A549 (cell line): ENCODE measurements at regions not wholly inside any gene's neighbourhood (a gene's known extent, or its start where the extent isn't known, plus 50 kb on each side); places are given as distances from the start of the nearest gene placed in this dataset.

ENCODE experiments used
- ATAC-seq, 2 experiments: fragments of 200-7000 bp in 1 of 2; fragments of >200 bp in 1 of 2; cut with Nextera tagmentation in 1 of 2; cut with Tn5 transposase in 1 of 2; 3 replicates each; pipeline versions ENCODE4 v1.8.0 to v1.9.1; 2018 to 2020; ENCODE audit warnings: mild to moderate bottlenecking in 1 of 2, moderate library complexity in 1 of 2
- CTCF ChIA-PET: fragments of 300-600 bp; sonication (Branson Sonifier 250); formaldehyde crosslinking; extraction: SDS; loops from one replicate; lab custom pipeline; 2021; ENCODE audit warnings: antibody characterized with exemption, inconsistent platforms; lab: Yijun Ruan, JAX
- POLR2A ChIA-PET: fragments of 350-600 bp; formaldehyde crosslinking; extraction: SDS; loops from one replicate; lab custom pipeline; 2021; ENCODE audit warnings: antibody characterized with exemption, inconsistent platforms; lab: Yijun Ruan, JAX
- DNase-seq, 2 experiments: peaks; one replicate each; pipeline versions ENCODE4 v3.0.0 to v3.0.0-alpha.2; 2011 to 2016; ENCODE audit warnings: low read depth in 1 of 2, low spot score in 1 of 2
- FAIRE-seq: peaks from 2 replicates; lab custom pipeline; 2011; peaks lifted over from hg19 to GRCh38; lab: Jason Lieb, UNC
- H3K27ac ChIP-seq, 2 experiments: fragments of >200 bp; sonication (Bioruptor Twin); formaldehyde crosslinking; 3 replicates each; pipeline ENCODE4 v1.5.1; 2016 to 2017
- H3K4me1 ChIP-seq: fragments of >200 bp; sonication (Bioruptor Twin); formaldehyde crosslinking; 3 replicates; pipeline ENCODE4 v1.6.1; 2016
- H3K4me2 ChIP-seq: fragments of >200 bp; sonication (Bioruptor Twin); formaldehyde crosslinking; 3 replicates; pipeline ENCODE4 v1.6.1; 2016
- H3K4me3 ChIP-seq: fragments of >200 bp; sonication (Bioruptor Twin); formaldehyde crosslinking; 3 replicates; pipeline ENCODE4 v1.5.1; 2016
- H3K9me3 ChIP-seq: fragments of >200 bp; sonication (Bioruptor Twin); formaldehyde crosslinking; 3 replicates; pipeline ENCODE4 v1.6.1; 2016
- ATOH8 ChIP-seq: fragments of 250-450 bp; sonication (Bioruptor Pico); IDR thresholded peaks from 2 replicates; pipeline ENCODE4 v1.5.0; 2020; ENCODE audit warnings: low read depth, mild to moderate bottlenecking, moderate library complexity
- BCL3 ChIP-seq: fragments of >200 bp; sonication (Bioruptor Twin); formaldehyde crosslinking; IDR thresholded peaks from 3 replicates; pipeline ENCODE4 v1.6.1; 2016
- BHLHE40 ChIP-seq: IDR thresholded peaks from 2 replicates; pipeline ENCODE4 v1.6.1; 2012; ENCODE audit warnings: low read depth, low read length, inconsistent platforms
- CBX2 ChIP-seq: fragments of 200-600 bp; sonication (generic); IDR thresholded peaks from 2 replicates; pipeline ENCODE4 v1.6.1; 2016; ENCODE audit warnings: low read depth, mild to moderate bottlenecking, borderline replicate concordance
- CBX8 ChIP-seq: fragments of 200-600 bp; sonication (generic); IDR thresholded peaks from 2 replicates; pipeline ENCODE4 v1.6.1; 2016
- CEBPB ChIP-seq, 2 experiments: fragments of >200 bp in 1 of 2; sonication (Bioruptor Twin) in 1 of 2; formaldehyde crosslinking in 1 of 2; IDR thresholded peaks; 2 replicates each; pipeline ENCODE4 v1.6.1; 2012 to 2016
- CHD4 ChIP-seq: fragments of 200-600 bp; sonication (generic); IDR thresholded peaks from 2 replicates; pipeline ENCODE4 v1.6.1; 2016; ENCODE audit warnings: antibody characterized with exemption, mild to moderate bottlenecking, borderline replicate concordance
- E2F6 ChIP-seq: IDR thresholded peaks from 2 replicates; pipeline ENCODE4 v1.6.1; 2012; ENCODE audit warnings: low read depth, borderline replicate concordance
- EHF ChIP-seq: fragments of 250-450 bp; sonication (Bioruptor Pico); IDR thresholded peaks from 2 replicates; pipeline ENCODE4 v1.5.0; 2020; ENCODE audit warnings: mild to moderate bottlenecking
- ELK1 ChIP-seq: fragments of 150-350 bp; IDR thresholded peaks from 2 replicates; pipeline ENCODE4 v1.6.1; 2014; ENCODE audit warnings: low read depth, mild to moderate bottlenecking, low read length
- HDAC2 ChIP-seq: fragments of 200-600 bp; sonication (generic); IDR thresholded peaks from 2 replicates; pipeline ENCODE4 v1.6.1; 2016
- HES2 ChIP-seq: fragments of >200 bp; sonication (Bioruptor Twin); formaldehyde crosslinking; IDR thresholded peaks from 2 replicates; pipeline ENCODE4 v1.6.1; 2016
- HOXA7 ChIP-seq: fragments of 250-450 bp; sonication (Bioruptor Pico); IDR thresholded peaks from 2 replicates; pipeline ENCODE4 v1.5.0; 2020; ENCODE audit warnings: mild to moderate bottlenecking, moderate library complexity
- HOXB13 ChIP-seq: fragments of 250-450 bp; sonication (Bioruptor Pico); IDR thresholded peaks from 2 replicates; pipeline ENCODE4 v1.5.0; 2020; ENCODE audit warnings: low read depth, mild to moderate bottlenecking, moderate library complexity
- KDM5A ChIP-seq: fragments of 200-600 bp; sonication (generic); IDR thresholded peaks from 2 replicates; pipeline ENCODE4 v1.6.1; 2016; ENCODE audit warnings: antibody characterized with exemption, mild to moderate bottlenecking
- MAZ ChIP-seq: fragments of 150-350 bp; IDR thresholded peaks from 2 replicates; pipeline ENCODE4 v1.6.1; 2014; ENCODE audit warnings: antibody characterized with exemption, low read depth, low read length, borderline replicate concordance
- MYC ChIP-seq: IDR thresholded peaks from 2 replicates; pipeline ENCODE4 v1.6.1; 2012; ENCODE audit warnings: mild to moderate bottlenecking, inconsistent platforms, low read length, improper control_type of control experiment, borderline replicate concordance
- NFE2L2 ChIP-seq: fragments of 150-350 bp; conservative IDR thresholded peaks from 2 replicates; pipeline ENCODE4 v1.6.1; 2014; ENCODE audit warnings: low read length
- NR3C1 ChIP-seq: fragments of >200 bp; sonication (Bioruptor Twin); formaldehyde crosslinking; IDR thresholded peaks from 3 replicates; pipeline ENCODE4 v1.6.1; 2017
- PHF8 ChIP-seq: fragments of 200-600 bp; sonication (generic); IDR thresholded peaks from 2 replicates; pipeline ENCODE4 v1.6.1; 2016; ENCODE audit warnings: low read depth, mild to moderate bottlenecking, antibody characterized with exemption, moderate library complexity, borderline replicate concordance
- RAD21 ChIP-seq, 2 experiments: fragments of >200 bp in 1 of 2; sonication (Bioruptor Twin) in 1 of 2; formaldehyde crosslinking in 1 of 2; IDR thresholded peaks in 1 of 2; conservative IDR thresholded peaks in 1 of 2; 2 replicates in 1 of 2; 3 replicates in 1 of 2; pipeline ENCODE4 v1.6.1; 2012 to 2018; ENCODE audit warnings: inconsistent platforms in 1 of 2
- RCOR1 ChIP-seq: fragments of 150-350 bp; IDR thresholded peaks from 2 replicates; pipeline ENCODE4 v1.6.1; 2014; ENCODE audit warnings: antibody characterized with exemption, low read length, low read depth
- SREBF2 ChIP-seq: fragments of 450-650 bp; IDR thresholded peaks from 2 replicates; pipeline ENCODE4 v1.6.1; 2014; ENCODE audit warnings: mild to moderate bottlenecking, moderate library complexity
- TFCP2L1 ChIP-seq: fragments of 250-450 bp; sonication (Bioruptor Pico); IDR thresholded peaks from 2 replicates; pipeline ENCODE4 v1.5.0; 2021; ENCODE audit warnings: mild to moderate bottlenecking
- ZFP36 ChIP-seq: fragments of 450-650 bp; IDR thresholded peaks from 2 replicates; pipeline ENCODE4 v1.6.1; 2014; ENCODE audit warnings: borderline replicate concordance; ENCODE audit not compliant: partially characterized antibody
- WGBS: methylation state at CpG from one replicate; pipeline ENCODE4 v1.1.6; 2017; ENCODE audit errors: missing lambda C conversion rate; 5-methylcytosine and 5-hydroxymethylcytosine counted together

- Histone ChIP-seq H3K9me3 (no peaks in the 10 kb centered on the region), H3K27ac (no peak overlapping the region), H3K4me3 (no peak overlapping the region), H3K4me2 (no peak overlapping the region), H3K4me1 (peaks cover 10% of the 10 kb centered on the region)
- DNase-seq (no peak), ATAC-seq (no peak), FAIRE-seq (no peak)
- TF ChIP-seq E2F6: no peak
- no peak for TF ChIP-seq NR3C1
- TF ChIP-seq MYC: no peak
- no peak for TF ChIP-seq SREBF2
- no peak for TF ChIP-seq RAD21 (conservative IDR thresholded peaks at IDR 0.05 in 1 of 2, IDR thresholded peaks at IDR 0.05 in 1 of 2)
- TF ChIP-seq CEBPB (IDR thresholded peaks at IDR 0.05): no peak
- no peak for TF ChIP-seq NFE2L2
- no peak for TF ChIP-seq BHLHE40
- no peak for TF ChIP-seq ATOH8 (CRISPR knock-in tag)
- TF ChIP-seq HDAC2: no peak
- TF ChIP-seq CBX8: no peak
- no peak for TF ChIP-seq ELK1
- no peak for TF ChIP-seq EHF
- TF ChIP-seq TFCP2L1 (CRISPR knock-in tag): no peak
- TF ChIP-seq ZFP36: no peak
- no peak for TF ChIP-seq MAZ
- TF ChIP-seq HOXB13 (CRISPR knock-in tag): no peak
- 67% methylated on average over 4 of the region's 4 CpGs for WGBS
- ChIA-PET CTCF (no interaction called here), POLR2A (no interaction called here)
Measured at GRCh38 chr3:111326144-111326995, 215.6 kb upstream of the CD96 start.

GRCh38 chr3:111331306-111331705 is 210.7 kb upstream of the CD96 start:
- POLR2A ChIA-PET: no interaction called here
- DNase-seq: no peak
- WGBS: 92% methylated on average over 1 of the region's 1 CpG
- Histone ChIP-seq H3K4me3 (no peak overlapping the region), H3K4me1 (no peaks in the 10 kb centered on the region)
- no peak for ATAC-seq
- no peak for TF ChIP-seq CBX8
- TF ChIP-seq HES2: no peak
- no peak for TF ChIP-seq BHLHE40
- TF ChIP-seq RAD21 (conservative IDR thresholded peaks at IDR 0.05 in 1 of 2, IDR thresholded peaks at IDR 0.05 in 1 of 2): no peak
- TF ChIP-seq MAZ: no peak
- TF ChIP-seq HOXA7 (CRISPR knock-in tag): no peak
- TF ChIP-seq, all 56 proteins: peak for 0
- CTCF ChIA-PET: no interaction called here
- H3K27ac ChIP-seq: no peak overlapping the region
- H3K9me3 ChIP-seq: no peaks in the 10 kb centered on the region
- FAIRE-seq: no peak
- no peak overlapping the region for H3K4me2 ChIP-seq

- no peak overlapping the region for H3K4me2 ChIP-seq
- FAIRE-seq (no peak), DNase-seq (no peak), ATAC-seq (no peak)
- ChIA-PET POLR2A (no interaction called here), CTCF (no interaction called here)
- no peaks in the 10 kb centered on the region for H3K9me3 ChIP-seq
- H3K27ac ChIP-seq: no peak overlapping the region
- no peak overlapping the region for H3K4me3 ChIP-seq
- WGBS: 87% methylated on average over 2 of the region's 2 CpGs
- no peaks in the 10 kb centered on the region for H3K4me1 ChIP-seq
- TF ChIP-seq CBX2: no peak
- TF ChIP-seq PHF8: no peak
- TF ChIP-seq HOXB13 (CRISPR knock-in tag): no peak
- TF ChIP-seq RCOR1: no peak
- no peak for TF ChIP-seq MAZ
- no peak for TF ChIP-seq ELK1
- no peak for TF ChIP-seq KDM5A
- TF ChIP-seq BCL3: no peak
- TF ChIP-seq CHD4: no peak
- no peak for TF ChIP-seq E2F6
Measured at GRCh38 chr3:111331912-111332311, 210.1 kb upstream of the CD96 start.
